ENCODE measurements at regions not wholly inside any gene's neighbourhood (a gene's known extent, or its start where the extent isn't known, plus 50 kb on each side); places are given as distances from the start of the nearest gene placed in this dataset.

DNA sequence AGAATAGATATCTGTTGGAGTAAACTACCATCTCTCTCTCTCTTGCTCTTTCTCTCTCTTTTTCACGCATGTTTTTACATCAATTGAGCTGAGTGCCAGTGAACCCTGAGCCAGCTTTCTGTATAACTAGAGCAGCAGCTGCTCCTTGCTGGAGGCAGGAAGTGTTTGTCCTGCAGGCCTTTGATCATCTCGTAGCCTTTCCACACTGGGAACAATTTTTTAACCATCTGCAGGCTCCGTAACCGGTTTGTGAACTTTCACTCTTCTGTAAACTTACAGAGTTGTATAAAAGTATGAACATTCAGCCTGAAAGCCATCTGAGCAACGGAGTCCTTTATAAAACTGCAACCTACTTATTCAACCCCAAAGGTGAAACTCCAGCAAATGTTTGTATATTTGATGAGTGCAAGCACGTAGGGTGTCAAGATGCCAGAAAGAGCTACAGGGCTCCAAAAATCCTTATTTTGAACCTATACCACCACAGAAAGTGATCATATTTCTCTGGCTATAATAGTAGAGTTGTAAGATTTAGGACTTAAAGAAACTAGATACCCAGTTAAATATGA, 162.8 kb upstream of the NFE2L3 start:
- WGBS, result 55% methylated on average over 6 of the region's 6 CpGs
- TF ChIP-seq, protein P1, sequence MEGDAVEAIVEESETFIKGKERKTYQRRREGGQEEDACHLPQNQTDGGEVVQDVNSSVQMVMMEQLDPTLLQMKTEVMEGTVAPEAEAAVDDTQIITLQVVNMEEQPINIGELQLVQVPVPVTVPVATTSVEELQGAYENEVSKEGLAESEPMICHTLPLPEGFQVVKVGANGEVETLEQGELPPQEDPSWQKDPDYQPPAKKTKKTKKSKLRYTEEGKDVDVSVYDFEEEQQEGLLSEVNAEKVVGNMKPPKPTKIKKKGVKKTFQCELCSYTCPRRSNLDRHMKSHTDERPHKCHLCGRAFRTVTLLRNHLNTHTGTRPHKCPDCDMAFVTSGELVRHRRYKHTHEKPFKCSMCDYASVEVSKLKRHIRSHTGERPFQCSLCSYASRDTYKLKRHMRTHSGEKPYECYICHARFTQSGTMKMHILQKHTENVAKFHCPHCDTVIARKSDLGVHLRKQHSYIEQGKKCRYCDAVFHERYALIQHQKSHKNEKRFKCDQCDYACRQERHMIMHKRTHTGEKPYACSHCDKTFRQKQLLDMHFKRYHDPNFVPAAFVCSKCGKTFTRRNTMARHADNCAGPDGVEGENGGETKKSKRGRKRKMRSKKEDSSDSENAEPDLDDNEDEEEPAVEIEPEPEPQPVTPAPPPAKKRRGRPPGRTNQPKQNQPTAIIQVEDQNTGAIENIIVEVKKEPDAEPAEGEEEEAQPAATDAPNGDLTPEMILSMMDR (IDR thresholded peaks at IDR 0.05), result no peak
- no peak for TF ChIP-seq POLR2A (IDR thresholded peaks at IDR 0.05; ENCODE audit: low read depth)
- no peak for TF ChIP-seq POLR2AphosphoS5 (IDR thresholded peaks at IDR 0.05)
- no peak for TF ChIP-seq EP300 (IDR thresholded peaks at IDR 0.05)
- no peaks in the 10 kb centered on the region for H3K9me3 ChIP-seq

DNA sequence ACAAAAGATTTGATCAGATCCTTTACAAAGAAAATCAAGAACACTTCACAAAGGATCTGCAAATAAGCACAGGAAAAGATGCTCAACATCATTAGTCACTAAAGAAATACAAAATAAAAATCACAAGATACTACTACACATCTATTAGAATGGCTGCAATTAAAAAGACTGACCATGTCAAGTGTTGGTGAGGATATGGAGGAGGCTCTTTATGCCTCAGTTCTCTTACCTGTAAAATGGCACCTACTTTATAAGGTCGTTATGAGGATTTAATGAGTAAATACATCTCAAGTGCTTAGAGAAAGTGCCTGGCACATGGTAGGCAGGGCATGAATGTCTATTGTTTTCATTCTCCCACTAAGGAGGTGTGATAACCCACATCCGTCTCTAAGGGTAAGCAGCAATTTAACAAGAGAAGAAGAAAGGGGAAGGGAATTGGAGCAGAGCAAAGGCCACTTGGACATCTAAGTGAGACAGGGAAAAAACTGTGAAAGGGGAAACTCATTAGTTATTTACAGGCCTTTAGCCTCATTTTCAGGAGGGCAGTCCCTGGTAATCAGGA, 157.5 kb upstream of the NFE2L3 start:
- intact Hi-C loops (cut with DNase I), result no loop called here
- Histone ChIP-seq H3K27me3 (peaks cover 0 to 8% (median 0%) of the 10 kb centered on the region in 4 donors), H3K4me1 (no peaks in the 10 kb centered on the region), H3K27ac (replicated peaks in 1 of 4) (no peak overlapping the region), H3K9me3 (no peaks in the 10 kb centered on the region), H3K4me3 (no peak overlapping the region), H3K36me3 (no peaks in the 10 kb centered on the region)
- DNase-seq (ENCODE audit: extremely low spot score), result no peak
- 88% methylated on average over 2 of the region's 2 CpGs for WGBS
- TF ChIP-seq POLR2A (IDR thresholded peaks at IDR 0.05; ENCODE audit: low read depth) (no peak), POLR2AphosphoS5 (IDR thresholded peaks at IDR 0.05) (no peak), EP300 (IDR thresholded peaks at IDR 0.05) (no peak)
- TF ChIP-seq, protein P1 (IDR thresholded peaks at IDR 0.05), result no peak

More for the DNA sequence above, 162.8 kb upstream of the NFE2L3 start:
- H3K36me3 ChIP-seq, result no peaks in the 10 kb centered on the region
- intact Hi-C loops (cut with DNase I), result no loop called here
- no peak overlapping the region for H3K27ac ChIP-seq (replicated peaks in 1 of 4)
- no peak for DNase-seq (ENCODE audit: extremely low spot score)
- H3K27me3 ChIP-seq, result peaks cover 0 to 10% (median 0%) of the 10 kb centered on the region in 4 donors
- H3K4me3 ChIP-seq, result no peak overlapping the region
- H3K4me1 ChIP-seq, result no peaks in the 10 kb centered on the region

DNA sequence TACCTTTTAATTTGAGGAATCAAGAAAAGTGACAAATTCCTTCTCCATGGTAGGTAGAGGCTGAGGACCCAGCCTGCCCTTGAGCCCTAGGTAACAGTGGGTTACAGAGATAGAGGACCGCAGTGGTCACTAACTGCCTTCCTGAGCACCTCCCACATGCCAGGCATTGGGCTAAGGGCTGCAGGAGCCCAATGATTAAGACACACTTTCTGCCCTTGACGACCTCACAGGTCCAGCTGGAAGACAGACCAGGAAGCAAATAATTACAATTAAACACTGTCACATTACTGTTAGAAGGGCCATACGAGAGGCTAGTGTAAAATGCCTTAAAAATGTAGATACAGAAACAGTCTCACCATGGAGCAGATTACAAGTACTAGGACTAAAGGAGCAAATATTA, 156.8 kb upstream of the NFE2L3 start:
- H3K27me3 ChIP-seq, result peaks cover 0 to 14% (median 0%) of the 10 kb centered on the region in 4 donors
- H3K9me3 ChIP-seq, result no peaks in the 10 kb centered on the region
- intact Hi-C loops (cut with DNase I), result no loop called here
- H3K36me3 ChIP-seq, result no peaks in the 10 kb centered on the region
- no peak overlapping the region for H3K27ac ChIP-seq (replicated peaks in 1 of 4)
- no peaks in the 10 kb centered on the region for H3K4me1 ChIP-seq
- H3K4me3 ChIP-seq, result no peak overlapping the region
- 83% methylated on average over 3 of the region's 3 CpGs for WGBS
- no peak for DNase-seq (ENCODE audit: extremely low spot score)
- TF ChIP-seq POLR2A (IDR thresholded peaks at IDR 0.05; ENCODE audit: low read depth), result no peak
- TF ChIP-seq EP300 (IDR thresholded peaks at IDR 0.05), result no peak
- no peak for TF ChIP-seq POLR2AphosphoS5 (IDR thresholded peaks at IDR 0.05)
- TF ChIP-seq, protein P1 (IDR thresholded peaks at IDR 0.05), result no peak

DNA sequence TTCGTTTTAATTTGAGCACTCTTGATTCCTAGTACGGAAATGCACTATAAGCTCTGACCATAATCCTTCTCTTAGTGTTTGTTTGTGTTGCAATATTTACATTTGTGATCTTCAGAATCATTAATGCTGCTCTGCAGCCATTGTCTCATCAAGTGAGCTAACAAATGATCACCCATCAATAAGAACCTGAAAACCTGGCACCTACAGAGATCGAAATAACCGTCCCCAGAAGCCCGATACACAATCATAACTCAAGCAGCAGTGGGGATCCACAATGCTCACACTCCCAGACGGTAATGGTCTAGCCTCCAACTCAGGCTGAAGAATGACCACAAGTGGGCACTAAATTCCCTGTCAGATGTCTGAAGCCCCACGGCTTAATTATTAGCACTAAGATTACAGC, 156.0 kb upstream of the NFE2L3 start:
- TF ChIP-seq POLR2A (IDR thresholded peaks at IDR 0.05; ENCODE audit: low read depth), result no peak
- TF ChIP-seq POLR2AphosphoS5 (IDR thresholded peaks at IDR 0.05), result no peak
- TF ChIP-seq, protein P1 (IDR thresholded peaks at IDR 0.05), result no peak
- no peak for TF ChIP-seq EP300 (IDR thresholded peaks at IDR 0.05)
- no peak overlapping the region for H3K4me3 ChIP-seq
- no peaks in the 10 kb centered on the region for H3K4me1 ChIP-seq
- intact Hi-C loops (cut with DNase I), result no loop called here
- peaks cover 0 to 14% (median 0%) of the 10 kb centered on the region in 4 donors for H3K27me3 ChIP-seq
- DNase-seq (ENCODE audit: extremely low spot score), result no peak
- H3K27ac ChIP-seq (replicated peaks in 1 of 4), result no peak overlapping the region
- no peaks in the 10 kb centered on the region for H3K36me3 ChIP-seq
- no peaks in the 10 kb centered on the region for H3K9me3 ChIP-seq
- WGBS, result 83% methylated on average over 7 of the region's 7 CpGs

DNA sequence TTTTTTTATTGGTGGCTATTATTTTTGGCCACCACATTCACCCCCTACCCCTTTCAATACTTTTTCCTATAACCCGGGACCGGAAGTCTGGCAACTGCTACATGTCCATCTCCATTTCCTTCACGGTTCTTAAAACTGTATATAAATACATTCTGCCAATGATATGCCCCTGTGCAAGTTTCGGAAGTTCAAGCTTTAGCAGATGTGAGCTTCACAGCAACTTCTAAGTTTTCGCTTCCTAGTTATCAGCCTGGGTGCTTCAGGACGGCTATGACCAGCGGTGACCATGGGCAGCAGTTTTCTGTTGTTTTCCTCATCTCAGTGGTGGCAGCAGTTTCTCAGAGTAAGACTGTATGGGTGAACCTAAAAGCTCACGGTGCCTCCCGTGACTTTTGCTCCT, 153.5 kb upstream of the NFE2L3 start:
- Histone ChIP-seq H3K27ac (replicated peaks in 1 of 4) (no peak overlapping the region), H3K4me1 (no peaks in the 10 kb centered on the region), H3K27me3 (peaks cover 0 to 14% (median 0%) of the 10 kb centered on the region in 4 donors), H3K36me3 (no peaks in the 10 kb centered on the region), H3K9me3 (no peaks in the 10 kb centered on the region), H3K4me3 (no peak overlapping the region)
- TF ChIP-seq POLR2AphosphoS5 (IDR thresholded peaks at IDR 0.05) (no peak), EP300 (IDR thresholded peaks at IDR 0.05) (no peak), POLR2A (IDR thresholded peaks at IDR 0.05; ENCODE audit: low read depth) (no peak)
- TF ChIP-seq, protein P1 (IDR thresholded peaks at IDR 0.05), result no peak
- no peak for DNase-seq (ENCODE audit: extremely low spot score)
- 88% methylated on average over 9 of the region's 9 CpGs for WGBS
- intact Hi-C loops (cut with DNase I), result no loop called here
